ENCODE measurements at regions not wholly inside any gene's neighbourhood (a gene's known extent, or its start where the extent isn't known, plus 50 kb on each side); places are given as distances from the start of the nearest gene placed in this dataset.

GRCh38 chr13:90630716-90631115 lies 716.8 kb upstream of the MIR17HG start:
- TF ChIP-seq CTCF (conservative IDR thresholded peaks at IDR 0.05; ENCODE audit: low read depth, low read length) (no peak), EZH2 (IDR thresholded peaks at IDR 0.05; ENCODE audit: low read length, unreplicated experiment) (no peak), EZH2phosphoT487 (IDR thresholded peaks at IDR 0.05; ENCODE audit: borderline replicate concordance, low read length) (no peak)
